VCaP (cell line): ENCODE measurements at regions not wholly inside any gene's neighbourhood (a gene's known extent, or its start where the extent isn't known, plus 50 kb on each side); places are given as distances from the start of the nearest gene placed in this dataset.
"Not testable (repeated sequence)": the region's sequence is repeated elsewhere in the genome, so short reads cannot be mapped to it uniquely, and the experiment has no call there.

Source experiments
- H3K27ac ChIP-seq: fragments of 450-650 bp; 2 replicates; pipeline ENCODE4 v1.5.1; 2017
- CTCF ChIP-seq: fragments of 450-650 bp; conservative IDR thresholded peaks from 2 replicates; pipeline ENCODE4 v1.5.1; 2017; ENCODE audit warnings: mild to moderate bottlenecking, moderate library complexity

- no peak overlapping the region for H3K27ac ChIP-seq
- no peak for TF ChIP-seq CTCF
These were observed 1456.7 kb upstream of the CELF2 start for GRCh38 chr10:9560976-9561375.

DNA sequence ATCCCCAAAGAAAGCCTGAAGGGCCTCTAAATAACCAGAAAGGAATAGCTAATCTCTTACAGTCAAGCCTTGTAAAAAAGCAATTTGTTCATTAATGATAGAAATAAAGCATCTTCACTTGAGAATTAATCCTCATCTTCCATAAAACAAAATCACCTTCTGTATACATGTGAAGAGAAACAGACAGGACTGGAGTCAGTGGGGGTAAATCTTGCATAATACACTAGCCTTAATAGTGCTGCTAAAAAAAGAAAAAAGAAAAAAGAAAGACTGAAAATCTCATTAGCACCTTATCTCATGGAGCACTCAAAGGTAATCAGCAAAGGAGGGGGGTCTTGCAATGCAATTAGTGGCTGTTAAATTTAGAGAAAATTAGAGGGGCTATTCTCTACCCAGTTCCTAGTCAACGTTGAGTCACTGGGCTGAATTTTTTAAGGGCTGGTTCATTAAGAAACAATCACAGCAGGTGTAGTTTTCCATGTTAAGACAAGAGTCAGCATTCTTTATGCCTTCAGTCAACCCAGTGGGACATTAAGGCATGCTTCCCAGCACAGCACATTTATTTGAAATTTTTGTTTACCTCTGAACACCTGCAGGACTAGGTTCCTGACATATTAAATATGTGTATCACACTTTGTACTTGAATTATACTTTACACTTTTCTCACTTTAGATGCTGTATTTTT, 1455.7 kb upstream of the CELF2 start:
- TF ChIP-seq CTCF: no peak
- no peak overlapping the region for H3K27ac ChIP-seq

DNA sequence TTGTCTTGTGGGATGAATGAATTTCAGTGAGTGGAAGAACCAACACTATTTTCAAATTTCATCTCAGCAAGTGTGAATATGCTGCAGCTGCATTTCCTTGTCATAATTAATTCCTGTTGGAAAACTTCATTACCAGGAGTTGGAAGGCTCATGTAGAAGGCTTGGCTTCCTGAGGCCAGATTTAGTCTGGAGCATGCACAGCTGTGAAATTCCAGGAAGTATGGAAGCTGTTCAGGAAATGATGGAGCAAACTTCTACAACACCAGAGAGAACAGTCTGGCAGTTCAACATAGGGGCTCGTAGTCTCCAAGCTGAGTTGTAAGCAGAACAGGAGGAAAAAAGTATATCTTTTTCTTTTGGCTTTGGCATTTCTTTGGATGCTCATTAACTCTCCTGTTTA, 1439.9 kb upstream of the CELF2 start:
- TF ChIP-seq CTCF: no peak
- no peak overlapping the region for H3K27ac ChIP-seq

- H3K27ac ChIP-seq: no peak overlapping the region
- TF ChIP-seq CTCF: no peak
These were observed 1438.5 kb upstream of the CELF2 start for GRCh38 chr10:9579110-9579705.

GRCh38 chr10:9582803-9583202, 1434.9 kb upstream of the CELF2 start:
- not testable (repeated sequence) for H3K27ac ChIP-seq

- TF ChIP-seq CTCF: no peak
- H3K27ac ChIP-seq: no peak overlapping the region
These were observed 1421.2 kb upstream of the CELF2 start for GRCh38 chr10:9596368-9596920.

DNA sequence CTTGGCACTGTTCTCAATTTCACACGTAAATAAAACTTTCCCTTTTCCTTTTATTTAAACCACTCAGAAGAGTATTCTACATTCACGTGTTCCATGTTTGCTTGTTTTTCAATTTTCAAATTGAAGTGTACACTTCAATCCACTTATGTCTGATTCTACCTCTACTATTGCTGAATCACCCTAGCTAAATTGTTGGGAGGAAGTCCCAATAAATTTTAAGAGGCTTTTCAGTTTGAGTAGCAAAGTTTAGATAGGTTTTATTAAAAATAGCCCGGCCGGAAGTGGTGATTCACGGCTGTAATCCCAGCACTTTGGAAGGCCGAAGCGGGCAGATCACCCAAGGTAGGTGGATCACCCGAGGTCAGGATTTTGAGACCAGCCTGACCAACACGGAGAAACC, 1414.7 kb upstream of the CELF2 start:
- no peak for TF ChIP-seq CTCF
- H3K27ac ChIP-seq: no peak overlapping the region

- H3K27ac ChIP-seq: no peak overlapping the region
- TF ChIP-seq CTCF: no peak
These were observed 1413.7 kb upstream of the CELF2 start for GRCh38 chr10:9603972-9604371.
